A549 (cell line): ENCODE measurements at regions not wholly inside any gene's neighbourhood (a gene's known extent, or its start where the extent isn't known, plus 50 kb on each side); places are given as distances from the start of the nearest gene placed in this dataset.

ENCODE experiments used
- ATAC-seq, 2 experiments: fragments of 200-7000 bp in 1 of 2; fragments of >200 bp in 1 of 2; cut with Nextera tagmentation in 1 of 2; cut with Tn5 transposase in 1 of 2; 3 replicates each; pipeline versions ENCODE4 v1.8.0 to v1.9.1; 2018 to 2020; ENCODE audit warnings: mild to moderate bottlenecking in 1 of 2, moderate library complexity in 1 of 2
- CTCF ChIA-PET: fragments of 300-600 bp; sonication (Branson Sonifier 250); formaldehyde crosslinking; extraction: SDS; loops from one replicate; lab custom pipeline; 2021; ENCODE audit warnings: antibody characterized with exemption, inconsistent platforms; lab: Yijun Ruan, JAX
- POLR2A ChIA-PET: fragments of 350-600 bp; formaldehyde crosslinking; extraction: SDS; loops from one replicate; lab custom pipeline; 2021; ENCODE audit warnings: antibody characterized with exemption, inconsistent platforms; lab: Yijun Ruan, JAX
- DNase-seq, 2 experiments: peaks; one replicate each; pipeline versions ENCODE4 v3.0.0 to v3.0.0-alpha.2; 2011 to 2016; ENCODE audit warnings: low read depth in 1 of 2, low spot score in 1 of 2
- FAIRE-seq: peaks from 2 replicates; lab custom pipeline; 2011; peaks lifted over from hg19 to GRCh38; lab: Jason Lieb, UNC
- H3K27ac ChIP-seq, 2 experiments: fragments of >200 bp; sonication (Bioruptor Twin); formaldehyde crosslinking; 3 replicates each; pipeline ENCODE4 v1.5.1; 2016 to 2017
- H3K4me1 ChIP-seq: fragments of >200 bp; sonication (Bioruptor Twin); formaldehyde crosslinking; 3 replicates; pipeline ENCODE4 v1.6.1; 2016
- H3K4me2 ChIP-seq: fragments of >200 bp; sonication (Bioruptor Twin); formaldehyde crosslinking; 3 replicates; pipeline ENCODE4 v1.6.1; 2016
- H3K4me3 ChIP-seq: fragments of >200 bp; sonication (Bioruptor Twin); formaldehyde crosslinking; 3 replicates; pipeline ENCODE4 v1.5.1; 2016
- H3K9me3 ChIP-seq: fragments of >200 bp; sonication (Bioruptor Twin); formaldehyde crosslinking; 3 replicates; pipeline ENCODE4 v1.6.1; 2016
- CBX2 ChIP-seq: fragments of 200-600 bp; sonication (generic); IDR thresholded peaks from 2 replicates; pipeline ENCODE4 v1.6.1; 2016; ENCODE audit warnings: low read depth, mild to moderate bottlenecking, borderline replicate concordance
- CEBPB ChIP-seq, 2 experiments: fragments of >200 bp in 1 of 2; sonication (Bioruptor Twin) in 1 of 2; formaldehyde crosslinking in 1 of 2; IDR thresholded peaks; 2 replicates each; pipeline ENCODE4 v1.6.1; 2012 to 2016
- EHMT2 ChIP-seq: fragments of 200-600 bp; sonication (generic); IDR thresholded peaks from 2 replicates; pipeline ENCODE4 v1.6.1; 2016; ENCODE audit warnings: antibody characterized with exemption, low read depth, mild to moderate bottlenecking, moderate library complexity
- FOSB ChIP-seq: fragments of 250-450 bp; sonication (Bioruptor Pico); IDR thresholded peaks from 2 replicates; pipeline ENCODE4 v1.5.0; 2020; ENCODE audit warnings: mild to moderate bottlenecking, moderate library complexity
- GATA3 ChIP-seq: IDR thresholded peaks from 2 replicates; pipeline ENCODE4 v1.6.1; 2012; ENCODE audit warnings: borderline replicate concordance
- HOXA7 ChIP-seq: fragments of 250-450 bp; sonication (Bioruptor Pico); IDR thresholded peaks from 2 replicates; pipeline ENCODE4 v1.5.0; 2020; ENCODE audit warnings: mild to moderate bottlenecking, moderate library complexity
- HOXB5 ChIP-seq: fragments of 250-450 bp; sonication (Bioruptor Pico); IDR thresholded peaks from 2 replicates; pipeline ENCODE4 v1.5.0; 2020; ENCODE audit warnings: mild to moderate bottlenecking, moderate library complexity
- JUN ChIP-seq, 2 experiments: fragments of >200 bp; sonication (Bioruptor Twin); formaldehyde crosslinking; IDR thresholded peaks; 2 replicates in 1 of 2; 3 replicates in 1 of 2; pipeline ENCODE4 v1.6.1; 2016 to 2017
- KDM5A ChIP-seq: fragments of 200-600 bp; sonication (generic); IDR thresholded peaks from 2 replicates; pipeline ENCODE4 v1.6.1; 2016; ENCODE audit warnings: antibody characterized with exemption, mild to moderate bottlenecking
- MYC ChIP-seq: IDR thresholded peaks from 2 replicates; pipeline ENCODE4 v1.6.1; 2012; ENCODE audit warnings: mild to moderate bottlenecking, inconsistent platforms, low read length, improper control_type of control experiment, borderline replicate concordance
- POLR2A ChIP-seq: IDR thresholded peaks from 2 replicates; pipeline ENCODE4 v1.6.1; 2012; ENCODE audit warnings: mild to moderate bottlenecking, low read length
- RAD21 ChIP-seq, 2 experiments: fragments of >200 bp in 1 of 2; sonication (Bioruptor Twin) in 1 of 2; formaldehyde crosslinking in 1 of 2; IDR thresholded peaks in 1 of 2; conservative IDR thresholded peaks in 1 of 2; 2 replicates in 1 of 2; 3 replicates in 1 of 2; pipeline ENCODE4 v1.6.1; 2012 to 2018; ENCODE audit warnings: inconsistent platforms in 1 of 2
- SREBF2 ChIP-seq: fragments of 450-650 bp; IDR thresholded peaks from 2 replicates; pipeline ENCODE4 v1.6.1; 2014; ENCODE audit warnings: mild to moderate bottlenecking, moderate library complexity
- TP53 ChIP-seq: fragments of 250-450 bp; sonication (Bioruptor Pico); IDR thresholded peaks from 2 replicates; pipeline ENCODE4 v1.5.0; 2021; ENCODE audit warnings: mild to moderate bottlenecking, moderate library complexity
- ZFP36 ChIP-seq: fragments of 450-650 bp; IDR thresholded peaks from 2 replicates; pipeline ENCODE4 v1.6.1; 2014; ENCODE audit warnings: borderline replicate concordance; ENCODE audit not compliant: partially characterized antibody
- ZNF302 ChIP-seq: fragments of 250-450 bp; sonication (Bioruptor Pico); IDR thresholded peaks from 2 replicates; pipeline ENCODE4 v1.9.0; 2021; ENCODE audit warnings: inconsistent platforms, mild to moderate bottlenecking, moderate library complexity
- ZSCAN20 ChIP-seq: fragments of 250-450 bp; sonication (Bioruptor Pico); IDR thresholded peaks from 2 replicates; pipeline ENCODE4 v1.8.0; 2022; ENCODE audit warnings: mild to moderate bottlenecking, moderate library complexity
- WGBS: methylation state at CpG from one replicate; pipeline ENCODE4 v1.1.6; 2017; ENCODE audit errors: missing lambda C conversion rate; 5-methylcytosine and 5-hydroxymethylcytosine counted together
- TF ChIP-seq, protein P1 (sequence below): fragments of 450-650 bp; IDR thresholded peaks from 2 replicates; pipeline ENCODE4 v1.6.1; 2014; ENCODE audit warnings: antibody characterized with exemption
- TF ChIP-seq, protein P2 (sequence below): IDR thresholded peaks from 2 replicates; pipeline ENCODE4 v1.6.1; 2012
- TF ChIP-seq, protein P3 (sequence below): fragments of >200 bp; sonication (Bioruptor Twin); formaldehyde crosslinking; IDR thresholded peaks from 2 replicates; pipeline ENCODE4 v1.6.1; 2016
- TF ChIP-seq, protein P4 (sequence below): IDR thresholded peaks from 2 replicates; pipeline ENCODE4 v1.6.1; 2012
- TF ChIP-seq, protein P5 (sequence below): fragments of 250-450 bp; sonication (Bioruptor Pico); IDR thresholded peaks from 2 replicates; pipeline ENCODE4 v1.5.0; 2020; ENCODE audit warnings: low read depth, mild to moderate bottlenecking, moderate library complexity
- TF ChIP-seq, protein P6 (sequence below): fragments of 250-450 bp; sonication (Bioruptor Pico); IDR thresholded peaks from 2 replicates; pipeline ENCODE4 v1.5.0; 2021; ENCODE audit warnings: mild to moderate bottlenecking, moderate library complexity, borderline replicate concordance

DNA sequence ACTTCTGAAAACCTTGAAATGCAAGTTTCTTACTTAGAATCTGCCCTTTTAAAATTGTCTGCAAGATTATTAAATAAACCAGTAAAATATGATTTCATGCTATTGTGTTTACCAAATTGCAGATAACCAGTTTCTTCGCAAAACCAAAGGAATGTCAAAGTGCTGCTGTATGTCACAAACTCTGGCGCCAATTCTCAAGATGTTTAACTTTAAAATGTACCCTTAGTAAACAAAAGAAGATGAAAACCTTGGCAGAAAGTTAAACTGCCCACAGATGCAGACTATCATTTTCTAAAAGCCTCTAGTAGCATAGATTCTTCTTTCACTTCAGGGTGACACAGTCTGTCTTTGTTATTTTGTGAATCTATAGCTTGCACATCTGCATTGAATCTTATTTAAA lies 189.2 kb downstream of the SLITRK6 start (continued):
- TF ChIP-seq, protein P1, sequence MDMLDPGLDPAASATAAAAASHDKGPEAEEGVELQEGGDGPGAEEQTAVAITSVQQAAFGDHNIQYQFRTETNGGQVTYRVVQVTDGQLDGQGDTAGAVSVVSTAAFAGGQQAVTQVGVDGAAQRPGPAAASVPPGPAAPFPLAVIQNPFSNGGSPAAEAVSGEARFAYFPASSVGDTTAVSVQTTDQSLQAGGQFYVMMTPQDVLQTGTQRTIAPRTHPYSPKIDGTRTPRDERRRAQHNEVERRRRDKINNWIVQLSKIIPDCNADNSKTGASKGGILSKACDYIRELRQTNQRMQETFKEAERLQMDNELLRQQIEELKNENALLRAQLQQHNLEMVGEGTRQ = no peak
- TF ChIP-seq, protein P2, sequence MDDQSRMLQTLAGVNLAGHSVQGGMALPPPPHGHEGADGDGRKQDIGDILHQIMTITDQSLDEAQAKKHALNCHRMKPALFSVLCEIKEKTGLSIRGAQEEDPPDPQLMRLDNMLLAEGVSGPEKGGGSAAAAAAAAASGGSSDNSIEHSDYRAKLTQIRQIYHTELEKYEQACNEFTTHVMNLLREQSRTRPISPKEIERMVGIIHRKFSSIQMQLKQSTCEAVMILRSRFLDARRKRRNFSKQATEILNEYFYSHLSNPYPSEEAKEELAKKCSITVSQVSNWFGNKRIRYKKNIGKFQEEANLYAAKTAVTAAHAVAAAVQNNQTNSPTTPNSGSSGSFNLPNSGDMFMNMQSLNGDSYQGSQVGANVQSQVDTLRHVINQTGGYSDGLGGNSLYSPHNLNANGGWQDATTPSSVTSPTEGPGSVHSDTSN = no peak
- TF ChIP-seq, protein P3, sequence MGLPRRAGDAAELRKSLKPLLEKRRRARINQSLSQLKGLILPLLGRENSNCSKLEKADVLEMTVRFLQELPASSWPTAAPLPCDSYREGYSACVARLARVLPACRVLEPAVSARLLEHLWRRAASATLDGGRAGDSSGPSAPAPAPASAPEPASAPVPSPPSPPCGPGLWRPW = no peak
- TF ChIP-seq GATA3 = no peak
- TF ChIP-seq RAD21 (conservative IDR thresholded peaks at IDR 0.05 in 1 of 2, IDR thresholded peaks at IDR 0.05 in 1 of 2) = no peak
- TF ChIP-seq CBX2 = no peak
- TF ChIP-seq EHMT2 = no peak
- no peak for TF ChIP-seq FOSB (CRISPR knock-in tag)
- TF ChIP-seq, protein P4, sequence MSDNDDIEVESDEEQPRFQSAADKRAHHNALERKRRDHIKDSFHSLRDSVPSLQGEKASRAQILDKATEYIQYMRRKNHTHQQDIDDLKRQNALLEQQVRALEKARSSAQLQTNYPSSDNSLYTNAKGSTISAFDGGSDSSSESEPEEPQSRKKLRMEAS = no peak

DNA sequence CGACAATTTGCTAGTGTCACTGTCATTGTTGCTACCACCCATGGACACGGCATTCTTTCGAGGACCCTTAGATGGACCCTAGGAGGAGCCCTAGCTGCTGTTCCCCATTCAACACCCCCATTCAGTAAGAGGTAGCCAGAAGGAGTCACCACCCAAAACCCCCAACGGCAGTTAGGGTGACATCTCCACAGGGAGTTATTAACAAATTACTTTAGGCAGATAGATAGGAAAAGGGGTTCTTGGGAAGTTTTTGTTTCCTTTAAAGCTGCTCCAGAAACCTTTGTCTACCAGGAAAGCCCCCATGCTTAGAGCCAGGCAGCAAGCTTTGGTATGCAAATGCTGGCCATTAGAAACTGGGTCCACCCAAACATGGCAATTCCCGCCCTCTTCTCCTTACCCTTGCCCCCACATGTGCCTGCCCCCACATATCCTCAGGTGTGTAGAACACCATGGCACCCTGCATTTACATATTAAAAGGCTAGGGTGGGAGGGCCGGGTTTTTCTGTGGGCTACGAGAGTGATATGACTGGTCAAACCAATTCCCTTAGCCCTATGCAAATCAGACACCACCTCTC lies 190.9 kb downstream of the SLITRK6 start:
- H3K4me1 ChIP-seq = no peaks in the 10 kb centered on the region
- ATAC-seq (no peak), FAIRE-seq (no peak), DNase-seq (no peak)
- ChIA-PET POLR2A (no interaction called here), CTCF (no interaction called here)
- H3K9me3 ChIP-seq = no peaks in the 10 kb centered on the region
- TF ChIP-seq HOXB5 (CRISPR knock-in tag) (no peak), CBX2 (no peak), ZSCAN20 (CRISPR knock-in tag) (no peak), JUN (IDR thresholded peaks at IDR 0.05) (no peak), ZNF302 (CRISPR knock-in tag) (no peak), POLR2A (no peak), ZFP36 (no peak), CEBPB (IDR thresholded peaks at IDR 0.05) (no peak), KDM5A (no peak), EHMT2 (no peak), SREBF2 (no peak), TP53 (CRISPR knock-in tag) (no peak), MYC (no peak), HOXA7 (CRISPR knock-in tag) (no peak)
- TF ChIP-seq, protein P1 = no peak
- TF ChIP-seq, protein P5, sequence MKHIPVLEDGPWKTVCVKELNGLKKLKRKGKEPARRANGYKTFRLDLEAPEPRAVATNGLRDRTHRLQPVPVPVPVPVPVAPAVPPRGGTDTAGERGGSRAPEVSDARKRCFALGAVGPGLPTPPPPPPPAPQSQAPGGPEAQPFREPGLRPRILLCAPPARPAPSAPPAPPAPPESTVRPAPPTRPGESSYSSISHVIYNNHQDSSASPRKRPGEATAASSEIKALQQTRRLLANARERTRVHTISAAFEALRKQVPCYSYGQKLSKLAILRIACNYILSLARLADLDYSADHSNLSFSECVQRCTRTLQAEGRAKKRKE (CRISPR knock-in tag) = no peak
- TF ChIP-seq, protein P2 = no peak
- TF ChIP-seq, protein P6, sequence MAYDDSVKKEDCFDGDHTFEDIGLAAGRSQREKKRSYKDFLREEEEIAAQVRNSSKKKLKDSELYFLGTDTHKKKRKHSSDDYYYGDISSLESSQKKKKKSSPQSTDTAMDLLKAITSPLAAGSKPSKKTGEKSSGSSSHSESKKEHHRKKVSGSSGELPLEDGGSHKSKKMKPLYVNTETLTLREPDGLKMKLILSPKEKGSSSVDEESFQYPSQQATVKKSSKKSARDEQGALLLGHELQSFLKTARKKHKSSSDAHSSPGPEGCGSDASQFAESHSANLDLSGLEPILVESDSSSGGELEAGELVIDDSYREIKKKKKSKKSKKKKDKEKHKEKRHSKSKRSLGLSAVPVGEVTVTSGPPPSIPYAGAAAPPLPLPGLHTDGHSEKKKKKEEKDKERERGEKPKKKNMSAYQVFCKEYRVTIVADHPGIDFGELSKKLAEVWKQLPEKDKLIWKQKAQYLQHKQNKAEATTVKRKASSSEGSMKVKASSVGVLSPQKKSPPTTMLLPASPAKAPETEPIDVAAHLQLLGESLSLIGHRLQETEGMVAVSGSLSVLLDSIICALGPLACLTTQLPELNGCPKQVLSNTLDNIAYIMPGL (CRISPR knock-in tag) = no peak
- TF ChIP-seq, protein P3 = no peak
- no peak overlapping the region for H3K4me3 ChIP-seq
- no peak overlapping the region for H3K4me2 ChIP-seq
- no peak overlapping the region for H3K27ac ChIP-seq
- 73% methylated on average over 6 of the region's 7 CpGs for WGBS
